Endothelial cell of umbilical vein (primary cell): ENCODE measurements at regions not wholly inside any gene's neighbourhood (a gene's known extent, or its start where the extent isn't known, plus 50 kb on each side); places are given as distances from the start of the nearest gene placed in this dataset.

ENCODE experiments used
- BruUV-seq: library from RNA; stranded (reverse); fragments of 400-500 nt; replicated peaks from 2 replicates; lab custom pipeline; 2021; lab: Mats Ljungman, UMichigan
- CTCF ChIA-PET: fragments of 300-600, 350-600 bp; sonication (Branson Sonifier 250); formaldehyde crosslinking; loops from one replicate; lab custom pipeline; 2021; ENCODE audit warnings: antibody characterized with exemption, inconsistent platforms; lab: Charles Lee
- POLR2A ChIA-PET: fragments of 300-600, 350-600 bp; sonication (Branson Sonifier 250); formaldehyde crosslinking; loops from one replicate; lab custom pipeline; 2021; ENCODE audit warnings: antibody characterized with exemption, inconsistent platforms; lab: Charles Lee
- DNase-seq: peaks from one replicate; pipeline ENCODE4 v3.0.0-alpha.2; 2011; ENCODE audit warnings: low read depth, low spot score
- FAIRE-seq: peaks from 2 replicates; lab custom pipeline; 2011; peaks lifted over from hg19 to GRCh38; lab: Jason Lieb, UNC
- H2AFZ ChIP-seq: 2 replicates; pipeline ENCODE4 v1.6.0; 2012; ENCODE audit warnings: low read depth, low read length, control low read depth, inconsistent platforms
- H3K27ac ChIP-seq: 2 replicates; pipeline ENCODE4 v1.5.1; 2011; ENCODE audit warnings: low read depth, mild to moderate bottlenecking, control low read depth, low read length, moderate library complexity; ENCODE audit not compliant: insufficient read depth
- H3K27me3 ChIP-seq, 2 experiments: 2 replicates each; pipeline versions ENCODE4 v1.6.0 to v1.6.1; 2011; ENCODE audit warnings: low read length in 2 of 2, mixed read lengths in 1 of 2; ENCODE audit not compliant: control insufficient read depth in 2 of 2, insufficient read depth in 2 of 2
- H3K36me3 ChIP-seq, 2 experiments: 2 replicates in 1 of 2; 3 replicates in 1 of 2; pipeline ENCODE4 v1.5.1; 2011; ENCODE audit warnings: low read length in 2 of 2, mild to moderate bottlenecking in 1 of 2, moderate library complexity in 1 of 2; ENCODE audit not compliant: control insufficient read depth in 2 of 2, insufficient read depth in 2 of 2; ENCODE audit errors: extremely low read depth in 1 of 2
- H3K4me1 ChIP-seq: 3 replicates; pipeline ENCODE4 v1.5.1; 2011; ENCODE audit warnings: mild to moderate bottlenecking, low read length; ENCODE audit not compliant: control insufficient read depth, insufficient read depth; ENCODE audit errors: extremely low read depth
- H3K4me2 ChIP-seq: 2 replicates; pipeline ENCODE4 v1.6.1; 2011; ENCODE audit warnings: low read length, control low read depth, mixed read lengths; ENCODE audit not compliant: insufficient read depth
- H3K4me3 ChIP-seq, 3 experiments: fragments of 200-600 bp in 1 of 3; sonication (generic), shearing (Covaris generic) in 1 of 3; replicated peaks in 1 of 3; 2 replicates each; pipeline ENCODE4 v1.5.1; 2011 to 2016; ENCODE audit warnings: control low read depth in 3 of 3, low read length in 3 of 3, mild to moderate bottlenecking in 2 of 3, inconsistent platforms in 1 of 3, low read depth in 1 of 3, moderate library complexity in 1 of 3; ENCODE audit not compliant: insufficient read depth in 1 of 3
- H3K79me2 ChIP-seq: 2 replicates; pipeline ENCODE4 v1.6.0; 2012; ENCODE audit warnings: low read length, inconsistent platforms; ENCODE audit not compliant: control insufficient read depth, insufficient read depth
- H3K9ac ChIP-seq: replicated peaks from 2 replicates; pipeline ENCODE3; 2011; ENCODE audit warnings: low read length, control low read depth; ENCODE audit not compliant: insufficient read depth; ENCODE audit errors: extremely low read depth
- H3K9me1 ChIP-seq: replicated peaks from 3 replicates; pipeline ENCODE4 v1.6.0; 2011; ENCODE audit warnings: mild to moderate bottlenecking, low read length; ENCODE audit not compliant: control insufficient read depth, insufficient read depth; ENCODE audit errors: extremely low read depth
- H3K9me3 ChIP-seq: replicated peaks from 2 replicates; pipeline ENCODE4 v1.5.1; 2012; ENCODE audit warnings: low read length, inconsistent platforms; ENCODE audit not compliant: control insufficient read depth, insufficient read depth
- H4K20me1 ChIP-seq: replicated peaks from 2 replicates; pipeline ENCODE3; 2011; ENCODE audit warnings: mild to moderate bottlenecking, low read length; ENCODE audit not compliant: control insufficient read depth, insufficient read depth; ENCODE audit errors: extremely low read depth
- CTCF ChIP-seq, 2 donors: IDR thresholded peaks; 1 replicate in 1 of 2; 2 replicates in 1 of 2; pipeline ENCODE4 v1.5.1; 2011; ENCODE audit warnings: low read length in 2 of 2, mild to moderate bottlenecking in 2 of 2, moderate library complexity in 2 of 2, control low read depth in 1 of 2, inconsistent platforms in 1 of 2, low read depth in 1 of 2; ENCODE audit not compliant: insufficient read depth in 1 of 2; ENCODE audit errors: extremely low read depth in 1 of 2
- EZH2 ChIP-seq: IDR thresholded peaks from 2 replicates; pipeline ENCODE4 v1.6.1; 2012; ENCODE audit warnings: borderline replicate concordance, low read depth, mild to moderate bottlenecking, moderate library complexity, low read length, inconsistent platforms; ENCODE audit not compliant: severe bottlenecking
- FOS ChIP-seq: IDR thresholded peaks from 2 replicates; pipeline ENCODE4 v1.6.1; 2011; ENCODE audit warnings: mild to moderate bottlenecking, low read length, moderate library complexity, borderline replicate concordance; ENCODE audit not compliant: insufficient read depth
- GATA2 ChIP-seq: IDR thresholded peaks from 2 replicates; pipeline ENCODE4 v1.7.0; 2011; ENCODE audit warnings: low read depth, mild to moderate bottlenecking, moderate library complexity, mixed read lengths, low read length; ENCODE audit not compliant: insufficient read length, insufficient read depth
- JUN ChIP-seq: IDR thresholded peaks from 2 replicates; pipeline ENCODE4 v1.6.1; 2011; ENCODE audit warnings: borderline replicate concordance, low read depth; ENCODE audit not compliant: insufficient read length, insufficient read depth
- MAX ChIP-seq: IDR thresholded peaks from 2 replicates; pipeline ENCODE4 v1.6.1; 2011; ENCODE audit not compliant: insufficient read depth, insufficient read length
- MYC ChIP-seq: IDR thresholded peaks from one replicate; pipeline ENCODE4 v1.6.1; 2011; ENCODE audit warnings: mild to moderate bottlenecking, low read depth, low read length
- POLR2A ChIP-seq: IDR thresholded peaks from 2 replicates; pipeline ENCODE4 v1.6.1; 2012; ENCODE audit warnings: low read depth, mild to moderate bottlenecking, control low read depth, low read length
- POLR2AphosphoS5 ChIP-seq: IDR thresholded peaks from 2 replicates; pipeline ENCODE4 v1.6.1; 2012; ENCODE audit warnings: low read depth, mild to moderate bottlenecking, control low read depth, low read length, moderate library complexity; ENCODE audit not compliant: insufficient read depth
- dilution Hi-C: fragments of 300-500 bp; cut with MboI; formaldehyde crosslinking; loops from one replicate; pipeline ENCODE4 v1.15.0; 2019; ENCODE audit warnings: low sequenced_read_pairs; ENCODE audit not compliant: extremely low pct_ligation_motif_present
- intact Hi-C: fragments of 100-400 bp; cut with micrococcal nuclease; formaldehyde crosslinking; loops from one replicate; pipeline ENCODE4 v1.10.0; 2022

GRCh38 chr17:77686903-77687302 lies 271.6 kb upstream of the TNRC6C start:
- dilution Hi-C loops, result no loop called here
- H3K9ac ChIP-seq, result no peak overlapping the region
- TF ChIP-seq CTCF (IDR thresholded peaks at IDR 0.05; ENCODE audit: extremely low read depth in 1 of 2, insufficient read depth in 1 of 2, low read depth in 1 of 2, low read length in 2 of 2), result no peak
- no peak for TF ChIP-seq MYC
- TF ChIP-seq MAX, result no peak
- TF ChIP-seq FOS, result no peak
- no peak for TF ChIP-seq POLR2A
- no peak for TF ChIP-seq POLR2AphosphoS5
- no peak for TF ChIP-seq EZH2
- TF ChIP-seq GATA2, result no peak
- no peak for TF ChIP-seq JUN
- CTCF ChIA-PET, result no interaction called here
- FAIRE-seq (no peak), DNase-seq (no peak)
- no peak overlapping the region for H3K27ac ChIP-seq
- H3K9me3 ChIP-seq, result no peaks in the 10 kb centered on the region
- peaks cover 0 to 3% of the 10 kb centered on the region in 2 experiments for H3K27me3 ChIP-seq
- intact Hi-C loops, result no loop called here
- POLR2A ChIA-PET, result no interaction called here
- H3K4me3 ChIP-seq, result no peak overlapping the region
- no peaks in the 10 kb centered on the region for H3K9me1 ChIP-seq
- no peak overlapping the region for H2AFZ ChIP-seq
- BruUV-seq, result no TSS peak
- H3K36me3 ChIP-seq, result no peaks in the 10 kb centered on the region
- H4K20me1 ChIP-seq, result no peaks in the 10 kb centered on the region
- H3K4me1 ChIP-seq, result no peaks in the 10 kb centered on the region
- H3K4me2 ChIP-seq, result no peak overlapping the region
- H3K79me2 ChIP-seq, result no peaks in the 10 kb centered on the region
